ENCODE measurements at regions not wholly inside any gene's neighbourhood (a gene's known extent, or its start where the extent isn't known, plus 50 kb on each side); places are given as distances from the start of the nearest gene placed in this dataset.

DNA sequence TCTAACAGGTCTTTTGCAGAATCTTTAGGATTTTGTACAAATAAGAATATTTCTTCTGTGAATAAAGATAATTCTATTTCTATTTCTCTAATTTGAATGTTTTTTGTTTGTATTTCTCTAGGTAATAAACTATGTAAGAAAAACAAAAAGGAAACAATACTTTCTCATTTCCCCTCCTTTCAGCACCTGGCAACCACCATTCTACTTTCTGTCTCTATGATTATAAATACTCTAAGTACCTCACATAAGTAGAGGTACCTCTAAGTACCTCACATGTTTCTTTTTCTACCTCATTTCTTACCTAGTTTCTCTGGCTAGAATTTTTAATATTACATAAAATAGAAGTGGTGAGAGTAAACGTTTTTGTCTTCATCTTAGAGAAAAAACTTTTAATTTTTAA, 550.0 kb downstream of the EPHA5 start:
- DNase-seq: no peak

DNA sequence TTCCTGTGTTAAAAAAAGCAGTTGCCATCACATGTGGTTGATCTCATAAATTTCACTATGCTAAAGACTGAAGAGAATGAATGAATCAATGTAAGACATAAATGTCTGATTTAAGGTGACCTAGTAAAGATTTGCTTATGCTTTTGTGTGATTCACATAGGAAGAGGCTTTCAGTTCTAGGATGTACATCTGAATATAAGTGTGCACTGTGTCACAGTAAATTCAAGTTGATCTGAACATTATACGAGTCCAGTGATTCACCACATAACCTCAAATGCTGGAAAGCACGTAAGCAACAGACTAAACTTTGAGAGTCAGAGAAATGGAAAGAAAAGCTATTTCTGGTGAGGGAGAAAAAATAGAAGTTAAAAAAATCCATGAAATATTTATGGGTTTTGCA, 567.9 kb downstream of the EPHA5 start:
- DNase-seq: no peak

DNA sequence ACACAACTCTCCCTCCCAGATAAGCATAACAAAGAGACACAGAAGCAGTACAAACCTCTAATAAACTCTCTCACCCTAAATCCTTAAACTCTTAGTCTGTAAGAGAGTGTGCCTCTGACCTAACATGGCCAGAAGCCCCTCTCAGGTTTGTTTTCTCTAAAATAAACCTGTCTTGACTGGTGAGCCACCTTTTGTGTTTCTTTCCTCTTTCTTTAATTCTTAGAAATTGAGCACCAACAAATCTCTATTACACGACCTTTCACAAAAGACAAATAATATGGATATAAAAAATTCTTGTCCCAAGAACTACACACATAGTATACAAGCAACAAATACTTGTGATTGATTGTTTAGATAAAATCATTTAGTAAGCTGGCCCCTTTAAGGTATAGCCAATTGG, 573.7 kb downstream of the EPHA5 start:
- DNase-seq: no peak

DNA sequence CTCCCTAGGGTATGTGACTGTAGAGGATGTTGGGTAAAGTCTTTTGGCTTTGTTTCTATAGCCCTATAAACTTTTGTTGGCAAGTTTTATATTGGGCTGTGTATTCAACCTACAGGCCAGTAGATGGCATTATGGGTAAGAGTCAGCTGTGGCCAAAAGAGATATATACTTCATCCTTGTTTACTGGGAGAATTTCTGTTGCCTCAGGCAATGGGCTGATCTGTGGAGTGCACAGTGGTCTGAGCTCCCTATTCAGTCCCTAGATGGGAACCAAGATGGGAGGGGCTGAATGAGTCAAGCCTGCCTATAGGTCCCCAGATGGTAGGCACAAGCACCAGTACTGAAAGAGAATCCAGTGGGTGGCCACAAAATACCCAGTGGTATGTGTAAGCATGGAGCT, 580.6 kb downstream of the EPHA5 start:
- DNase-seq: no peak

DNA sequence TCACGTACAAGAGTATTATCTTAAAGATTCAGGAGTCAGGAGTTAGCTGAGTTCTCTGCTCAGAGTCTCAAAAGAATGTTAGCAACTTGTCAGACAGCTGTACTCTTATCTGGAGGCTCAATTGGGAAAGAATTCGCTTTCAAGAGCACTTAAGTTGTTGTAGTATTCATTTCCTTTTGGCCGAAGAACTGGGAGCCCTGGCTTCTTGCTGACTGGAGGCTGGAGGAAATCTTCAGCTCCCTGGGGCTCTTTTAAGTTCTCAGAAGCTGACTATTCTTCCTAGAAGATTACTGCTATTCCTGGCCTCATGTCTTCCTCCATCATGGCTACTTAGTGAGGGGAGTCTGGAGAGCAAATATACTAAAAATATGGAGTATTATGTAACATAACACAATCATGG, 587.2 kb downstream of the EPHA5 start:
- DNase-seq: no peak

DNA sequence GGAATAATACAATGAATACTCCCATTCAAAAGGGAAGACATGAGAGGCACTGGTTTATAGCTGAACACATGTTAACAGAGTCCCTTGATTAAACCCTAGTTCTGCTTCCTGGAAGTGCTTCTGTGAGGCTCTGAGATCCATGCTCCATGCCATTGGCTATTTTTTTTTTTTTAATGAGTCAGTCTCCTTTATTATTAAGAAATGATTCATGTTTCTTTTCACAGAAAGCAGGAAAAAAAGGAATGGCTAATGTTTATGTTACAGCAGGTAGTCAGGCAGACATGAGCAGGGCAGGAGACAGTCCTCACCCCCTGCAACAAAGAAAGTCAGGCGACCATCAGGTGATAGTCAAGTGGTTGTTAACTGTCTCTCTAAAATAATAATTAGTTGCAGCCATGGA, 598.7 kb downstream of the EPHA5 start:
- DNase-seq: no peak

DNA sequence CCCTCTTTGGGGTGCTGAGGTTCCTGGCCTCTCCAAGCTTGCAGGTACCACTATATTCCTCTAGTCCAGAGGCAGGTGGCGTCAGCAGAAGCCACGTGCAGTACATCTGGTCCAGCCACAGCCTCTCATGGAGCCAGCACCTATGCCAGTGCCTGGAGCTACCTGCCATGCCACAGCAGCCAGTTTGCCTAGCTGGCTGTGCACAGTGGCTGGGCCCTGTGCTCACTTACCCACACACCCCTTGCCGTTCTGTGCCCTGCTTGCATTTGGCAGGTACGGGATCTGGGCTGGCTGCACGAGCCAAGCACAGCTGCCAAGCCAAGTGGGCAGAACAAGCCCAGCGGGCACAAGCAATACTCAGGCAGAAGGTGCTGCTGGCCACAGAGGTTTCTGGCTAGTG, 601.1 kb downstream of the EPHA5 start:
- no peak for DNase-seq

DNA sequence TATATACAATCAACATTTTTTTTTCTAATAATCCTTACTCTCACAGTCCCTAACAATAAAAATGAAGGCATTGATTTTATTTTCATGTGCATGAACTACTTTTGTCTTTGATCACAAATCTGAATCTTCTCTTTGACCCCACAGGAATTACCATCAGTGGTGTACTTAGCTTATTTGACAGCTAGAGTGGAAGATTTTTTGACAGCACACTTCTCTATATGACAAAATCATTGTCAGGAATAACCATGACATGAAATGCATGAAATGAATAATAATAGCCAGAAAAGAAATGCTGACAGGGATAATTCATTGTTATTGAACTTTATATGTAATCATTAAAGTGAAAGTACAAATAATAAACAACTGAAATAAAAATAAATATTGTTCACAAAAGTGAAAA, 604.2 kb downstream of the EPHA5 start:
- DNase-seq: no peak

DNA sequence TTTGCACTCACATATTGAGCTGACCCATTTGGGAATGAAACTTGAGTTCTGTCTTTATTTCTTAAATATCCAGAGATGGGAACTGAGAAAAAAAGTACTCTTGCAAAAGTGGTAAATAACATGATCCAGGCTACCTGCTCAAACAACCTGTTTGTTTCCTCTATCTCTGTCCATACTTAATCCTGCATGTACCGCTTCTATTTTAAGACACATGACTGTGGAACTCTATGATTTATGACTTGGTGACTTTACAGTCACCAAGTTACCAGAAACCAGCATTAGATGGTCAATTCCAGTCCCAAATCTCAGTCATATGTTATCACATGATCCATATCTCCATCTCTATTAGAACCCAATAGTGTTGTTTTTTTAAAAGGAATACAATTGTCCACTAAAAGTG, 606.7 kb downstream of the EPHA5 start:
- DNase-seq: no peak

DNA sequence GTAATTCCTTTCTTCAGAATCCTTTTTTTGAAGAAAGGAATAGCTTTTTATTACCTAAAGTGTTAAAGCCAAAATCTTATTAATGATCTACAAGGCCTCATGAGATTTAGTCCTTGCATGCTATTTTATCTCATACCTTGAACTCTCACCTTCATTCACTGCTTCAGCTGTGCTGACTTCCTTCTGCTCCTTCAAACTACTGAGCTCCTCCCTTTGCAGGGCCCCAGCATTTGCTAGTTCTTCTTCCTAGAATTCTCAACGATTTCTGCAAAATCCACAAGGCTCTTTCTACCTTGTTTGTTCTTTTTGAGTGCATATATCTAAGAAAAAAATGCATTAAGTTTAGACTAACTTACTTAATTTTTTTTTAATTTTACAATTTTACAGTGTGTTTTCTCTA, 619.5 kb downstream of the EPHA5 start:
- DNase-seq: no peak

DNA sequence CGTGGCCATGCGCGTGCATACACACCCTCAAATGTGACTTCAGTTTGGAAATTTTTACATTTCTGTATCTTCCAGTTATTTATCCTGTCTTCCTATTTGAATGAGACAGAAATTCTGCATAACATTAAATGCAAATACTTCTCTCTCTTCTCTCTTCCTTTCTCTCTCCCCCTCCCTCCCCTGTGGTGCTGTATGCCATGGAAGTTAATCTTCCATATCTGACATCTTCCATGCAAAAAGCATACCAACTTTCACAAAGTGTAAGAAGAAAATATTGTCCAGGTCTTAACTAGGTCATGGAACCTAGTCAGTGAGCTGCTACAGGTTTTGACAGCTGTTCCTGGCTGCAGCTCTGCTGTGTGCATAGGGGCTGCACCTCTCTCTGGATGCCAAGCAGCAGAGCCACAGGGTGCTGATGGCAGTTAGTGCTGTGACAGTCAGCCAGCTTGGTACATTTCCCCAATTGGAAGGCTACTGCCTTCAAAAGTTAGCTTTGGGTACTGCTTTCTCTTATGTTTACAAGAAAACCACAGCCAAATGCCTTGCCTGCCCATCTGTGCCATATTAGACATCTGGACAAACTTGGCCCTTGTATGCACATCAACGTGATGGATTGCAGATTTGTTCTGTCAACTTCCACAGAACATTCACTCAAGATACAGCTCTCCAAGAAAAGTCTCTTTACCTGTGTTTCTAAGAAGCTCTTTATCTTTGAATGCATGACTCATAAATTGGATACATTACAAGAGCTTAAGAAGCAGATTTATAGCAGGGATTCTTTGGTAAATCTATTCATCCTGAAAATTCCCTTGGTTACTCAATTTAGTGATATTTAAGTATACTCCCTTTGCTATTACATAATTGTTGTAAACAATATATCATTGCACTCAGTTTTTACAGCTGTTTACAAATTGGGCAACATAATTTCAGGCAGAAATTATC, 623.8 kb downstream of the EPHA5 start:
- DNase-seq: no peak

DNA sequence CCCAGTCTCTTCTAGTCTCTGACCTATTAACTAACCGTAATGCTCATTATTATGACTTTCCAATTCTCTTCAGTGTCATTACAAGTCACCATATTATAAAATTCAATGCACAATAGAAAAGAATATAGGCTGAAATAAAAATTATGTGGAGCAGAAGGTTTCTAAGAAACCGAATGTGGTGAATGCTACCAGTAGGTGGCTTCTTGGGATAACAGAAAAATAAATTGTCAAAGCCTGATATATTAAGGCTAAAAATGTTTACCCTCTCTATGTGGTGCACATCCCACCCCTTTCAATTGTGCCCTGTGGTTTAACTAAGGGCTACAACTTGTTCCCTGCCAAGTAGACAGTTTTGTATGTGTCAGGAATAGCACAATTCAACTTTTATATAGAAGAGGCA, 624.6 kb upstream of the TECRL start:
- DNase-seq: no peak

DNA sequence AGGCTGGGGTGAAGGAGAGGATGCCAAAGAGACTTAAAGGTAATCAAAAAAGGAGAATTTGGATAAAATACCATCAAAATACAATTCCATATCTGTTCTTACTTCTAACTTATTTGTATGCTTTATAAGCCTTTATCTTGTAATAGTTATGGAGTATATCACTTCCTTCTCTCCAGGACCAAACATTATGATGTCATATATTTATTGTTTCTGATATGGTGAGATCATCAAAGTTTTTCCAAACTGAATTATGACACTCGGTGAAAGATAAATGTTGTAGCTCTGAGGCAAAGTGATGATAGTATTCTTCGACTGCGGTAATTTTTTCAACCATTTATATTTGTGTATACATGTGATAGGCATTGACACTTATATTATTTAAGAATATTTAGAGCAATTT, 619.3 kb upstream of the TECRL start:
- DNase-seq: no peak

DNA sequence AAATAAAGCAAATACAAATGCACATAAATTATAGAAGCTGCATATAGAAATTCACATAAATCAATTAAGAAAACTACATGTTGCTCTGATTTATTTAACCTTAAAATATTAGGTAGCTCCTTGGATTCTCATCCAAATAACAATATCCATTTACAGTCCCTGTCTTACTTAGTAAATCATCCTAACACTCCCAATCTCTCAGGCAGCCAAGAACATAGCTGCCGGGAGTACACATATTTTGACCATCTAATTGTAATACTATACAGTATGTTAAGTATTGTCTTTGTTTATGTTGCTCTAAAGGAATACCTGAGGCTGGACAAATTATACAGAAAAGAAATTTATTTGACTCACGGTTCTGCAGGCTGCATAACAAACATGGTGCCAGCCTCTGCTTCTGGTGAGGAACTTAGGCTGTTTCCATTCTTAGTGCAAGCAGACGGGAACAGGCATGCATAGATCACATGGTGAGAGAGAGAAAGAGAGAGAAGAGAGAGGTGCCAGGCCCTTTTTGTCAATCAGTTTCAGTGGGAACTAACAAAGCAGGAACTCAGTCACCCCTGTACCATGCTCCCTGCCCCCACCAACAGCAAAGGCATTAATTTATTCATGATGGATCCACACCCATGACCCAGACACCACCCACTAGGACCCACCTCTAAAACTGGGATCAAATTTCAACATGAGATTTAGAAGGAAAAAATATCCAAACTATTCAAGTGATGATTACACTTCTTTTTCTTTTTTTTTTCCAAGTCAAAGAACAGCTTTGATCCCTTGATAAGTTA, 614.8 kb upstream of the TECRL start:
- DNase-seq: no peak

DNA sequence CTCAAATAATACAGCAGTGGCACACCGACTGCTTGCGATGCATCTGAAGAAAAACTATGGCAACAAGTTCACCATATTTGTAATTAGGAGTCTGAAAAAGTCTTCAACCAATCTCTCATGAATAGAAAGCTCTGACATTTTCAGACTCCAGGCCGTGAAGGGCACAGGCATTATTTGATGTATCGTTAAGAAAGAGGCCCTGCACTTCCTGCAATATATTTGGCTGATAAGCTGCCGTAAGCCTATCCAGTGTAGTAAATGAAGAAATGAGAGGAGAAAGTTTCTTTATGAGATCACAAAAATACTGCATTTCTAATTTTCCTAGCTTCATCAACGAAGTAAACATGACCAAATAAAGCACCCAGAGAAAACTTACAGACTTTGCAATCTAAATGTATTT, 613.8 kb upstream of the TECRL start:
- no peak for DNase-seq

DNA sequence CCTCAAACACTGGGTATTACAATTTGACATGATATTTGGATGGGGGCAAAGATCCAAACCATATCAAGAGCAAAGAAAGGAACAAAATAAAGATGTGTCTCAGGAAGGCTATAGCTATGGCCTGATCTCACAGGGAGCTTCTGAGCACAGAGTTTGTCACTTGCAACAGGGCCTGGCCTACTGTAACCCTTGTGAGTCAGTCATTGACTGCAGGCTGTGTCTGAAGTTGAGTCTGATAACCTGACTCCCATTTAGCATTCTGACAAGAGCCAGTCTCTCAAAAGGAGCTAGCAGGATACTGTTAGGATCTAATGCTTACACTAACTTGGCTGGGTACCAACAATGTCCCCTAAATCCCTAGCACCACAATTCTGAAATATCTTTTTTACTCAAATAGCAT, 612.5 kb upstream of the TECRL start:
- no peak for DNase-seq

DNA sequence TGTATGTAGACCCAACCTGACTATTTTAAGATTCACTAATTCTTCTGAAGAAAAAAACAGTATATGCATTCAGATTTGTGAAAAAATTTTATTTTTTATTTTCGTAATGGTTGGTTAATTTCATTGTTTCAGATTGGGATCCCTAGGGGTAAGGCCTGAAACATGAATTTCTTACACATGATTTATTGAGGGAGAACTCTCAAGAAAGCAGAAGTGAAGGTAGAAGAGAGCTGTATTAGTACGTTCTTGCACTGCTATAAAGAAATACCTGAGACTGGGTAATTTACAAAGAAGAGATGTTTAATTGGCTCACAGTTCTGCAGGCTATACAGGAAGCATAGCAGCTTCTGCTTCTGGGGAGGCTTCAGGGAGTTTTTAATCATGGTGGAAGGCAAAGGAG, 611.9 kb upstream of the TECRL start:
- no peak for DNase-seq

DNA sequence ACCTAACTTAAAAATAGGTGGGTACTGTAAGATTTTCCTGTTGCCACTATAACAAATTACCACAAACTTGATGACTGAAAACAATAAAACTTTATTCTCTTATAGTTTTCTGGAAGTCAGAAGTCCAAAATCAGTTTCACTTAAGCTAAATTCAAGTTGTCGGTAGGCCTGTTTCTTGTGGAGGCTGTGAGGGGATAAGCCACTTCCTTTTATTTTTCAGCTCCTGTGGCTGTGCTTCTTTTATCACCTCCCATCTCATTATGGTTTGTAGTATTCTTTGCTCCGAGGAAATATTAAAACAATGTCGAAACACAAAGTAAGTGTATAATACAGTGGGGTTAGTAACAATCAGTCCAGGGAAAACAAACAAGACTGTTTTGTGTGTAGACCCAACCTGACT, 610.5 kb upstream of the TECRL start:
- no peak for DNase-seq

DNA sequence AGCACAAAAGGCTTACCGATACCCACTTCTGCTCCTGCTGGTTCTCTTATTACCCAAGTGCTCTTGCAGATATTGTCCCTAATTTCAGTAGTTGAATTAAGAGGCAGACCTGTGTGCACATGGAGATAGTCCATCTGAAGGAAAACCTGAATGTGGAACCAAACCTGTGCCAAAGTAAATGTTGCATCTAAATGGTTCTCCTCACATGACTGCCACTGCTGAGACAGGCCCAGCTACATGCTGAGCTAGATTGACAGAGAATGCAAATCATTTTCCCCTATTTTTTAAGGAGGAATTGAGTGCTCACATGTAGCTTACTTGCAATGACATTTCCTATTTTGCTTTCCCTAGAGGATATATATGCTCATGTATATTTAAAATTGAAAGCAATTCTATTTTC, 609.1 kb upstream of the TECRL start:
- DNase-seq: no peak

DNA sequence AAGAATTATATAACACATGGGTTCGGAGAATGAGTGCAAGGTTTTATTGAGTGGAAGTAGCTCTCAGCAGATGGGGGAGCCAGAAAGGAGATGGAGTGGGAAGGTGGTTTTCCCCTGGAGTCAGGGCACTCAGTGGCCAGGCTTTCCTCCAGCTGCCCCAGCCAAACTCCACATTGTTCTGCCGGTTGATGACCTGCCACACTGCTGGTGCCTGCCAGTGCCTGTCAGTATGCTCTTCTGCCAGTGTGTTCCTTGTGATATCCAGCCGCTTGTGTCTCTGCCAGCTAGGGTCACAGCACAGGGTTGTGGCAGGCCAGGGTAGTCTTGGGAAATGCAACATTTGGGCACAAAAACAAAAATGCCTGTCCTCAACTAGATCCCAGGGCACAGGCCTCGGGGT, 604.8 kb upstream of the TECRL start:
- no peak for DNase-seq

DNA sequence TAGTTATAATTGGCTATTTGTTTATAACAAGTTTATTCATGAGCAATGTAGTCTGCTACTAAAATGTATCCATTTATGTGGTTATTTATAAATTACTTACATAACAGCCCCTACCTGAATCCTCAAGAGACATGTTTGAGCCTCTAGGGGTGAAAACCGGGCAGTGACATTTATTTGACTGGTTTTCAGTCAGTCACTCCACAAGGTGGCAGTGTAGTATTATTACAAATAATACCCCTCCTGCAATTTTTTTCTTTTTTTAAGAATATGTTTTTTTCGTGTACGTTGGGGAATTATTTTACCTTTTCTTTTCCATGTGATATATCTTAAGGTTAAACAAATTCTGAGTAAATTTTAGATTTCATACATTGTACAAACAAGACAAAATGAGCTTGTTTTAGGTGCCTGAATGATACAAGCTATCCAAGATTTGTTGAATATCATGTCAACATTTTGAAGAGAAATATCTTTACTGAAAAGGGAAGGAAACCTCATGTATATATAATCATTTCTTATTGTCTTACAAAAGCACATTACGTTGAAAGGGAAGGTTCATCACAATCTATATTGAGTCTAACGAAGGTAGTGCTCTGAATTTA, 598.7 kb upstream of the TECRL start:
- peak; percentile 3 to 19 for DNase-seq

DNA sequence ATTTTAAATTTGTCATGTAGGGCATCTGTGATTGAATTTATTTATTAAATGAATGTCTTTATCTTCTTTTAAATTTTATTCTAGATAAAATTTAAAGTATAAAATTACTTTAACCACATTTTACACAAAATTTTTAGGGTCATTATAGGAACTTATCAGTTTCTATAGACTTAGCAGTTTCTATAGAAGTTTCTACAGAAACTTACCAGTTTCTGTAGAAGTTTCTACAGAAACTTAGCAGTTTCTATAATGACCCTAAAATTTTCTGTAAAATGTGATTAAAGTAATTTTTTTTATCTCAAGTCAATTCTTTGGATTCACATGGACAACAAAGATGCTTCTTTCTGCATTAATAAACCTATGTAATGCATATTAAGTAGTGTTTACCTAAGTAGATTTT, 565.9 kb upstream of the TECRL start:
- DNase-seq: no peak

DNA sequence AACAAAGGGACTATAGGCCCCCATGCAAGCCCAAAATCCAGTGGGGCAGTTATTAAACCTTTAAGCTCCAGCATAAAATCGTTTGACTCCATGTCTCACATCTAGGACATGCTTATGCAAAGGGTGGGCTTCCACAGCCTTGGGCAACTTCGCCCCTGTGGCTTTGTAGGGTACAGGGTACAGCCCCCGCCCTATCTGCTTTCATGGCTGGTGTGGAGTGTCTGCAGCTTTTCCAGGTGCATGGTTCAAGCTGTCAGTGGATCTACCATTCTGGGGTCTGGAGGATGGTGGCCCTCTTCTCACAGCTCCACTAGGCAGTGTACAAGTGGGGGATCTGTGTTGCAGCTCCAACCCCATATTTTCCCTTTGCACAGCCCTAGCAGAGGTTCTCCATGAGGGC, 559.8 kb upstream of the TECRL start:
- no peak for DNase-seq

DNA sequence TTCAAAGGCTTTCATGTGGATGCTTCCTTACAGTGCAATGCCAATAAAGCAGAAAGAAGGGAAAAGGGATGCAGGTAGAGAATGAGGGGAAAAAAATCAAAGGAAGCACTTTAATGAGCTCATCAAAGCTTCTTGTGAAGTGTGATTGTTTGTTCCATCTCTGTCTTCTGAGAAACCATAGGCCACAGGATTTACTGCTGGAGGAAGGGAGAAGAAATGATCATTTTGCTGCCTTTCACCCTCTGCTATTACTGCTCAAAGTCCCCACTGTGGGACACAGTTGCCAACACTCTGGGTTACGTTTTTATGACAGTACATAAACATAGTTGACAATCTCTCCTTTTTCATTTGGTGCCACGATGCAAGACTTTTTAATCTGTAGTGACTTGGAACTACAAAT, 558.0 kb upstream of the TECRL start:
- DNase-seq: no peak
